ENCODE measurements at regions not wholly inside any gene's neighbourhood (a gene's known extent, or its start where the extent isn't known, plus 50 kb on each side); places are given as distances from the start of the nearest gene placed in this dataset.

DNA sequence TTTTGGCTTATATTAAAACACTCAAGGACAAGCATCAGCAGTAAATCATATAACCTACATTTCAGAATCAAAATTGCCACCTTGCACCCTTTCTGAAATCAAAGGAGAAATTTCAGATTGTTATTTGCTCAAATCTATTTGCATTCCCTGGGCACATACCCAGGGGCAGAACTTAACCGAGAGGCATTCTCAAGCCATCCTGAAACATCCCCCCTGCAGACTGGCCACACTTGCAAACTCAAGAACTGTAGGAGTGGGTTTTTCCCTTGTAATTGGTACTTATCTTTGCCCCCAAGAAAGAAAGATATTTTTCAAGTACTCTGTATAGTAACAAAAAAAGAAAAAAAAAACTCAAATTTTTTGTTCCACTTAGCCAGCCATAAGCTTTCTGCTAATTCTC is 213.6 kb upstream of the ESRRG start:
- TF ChIP-seq, protein P1, sequence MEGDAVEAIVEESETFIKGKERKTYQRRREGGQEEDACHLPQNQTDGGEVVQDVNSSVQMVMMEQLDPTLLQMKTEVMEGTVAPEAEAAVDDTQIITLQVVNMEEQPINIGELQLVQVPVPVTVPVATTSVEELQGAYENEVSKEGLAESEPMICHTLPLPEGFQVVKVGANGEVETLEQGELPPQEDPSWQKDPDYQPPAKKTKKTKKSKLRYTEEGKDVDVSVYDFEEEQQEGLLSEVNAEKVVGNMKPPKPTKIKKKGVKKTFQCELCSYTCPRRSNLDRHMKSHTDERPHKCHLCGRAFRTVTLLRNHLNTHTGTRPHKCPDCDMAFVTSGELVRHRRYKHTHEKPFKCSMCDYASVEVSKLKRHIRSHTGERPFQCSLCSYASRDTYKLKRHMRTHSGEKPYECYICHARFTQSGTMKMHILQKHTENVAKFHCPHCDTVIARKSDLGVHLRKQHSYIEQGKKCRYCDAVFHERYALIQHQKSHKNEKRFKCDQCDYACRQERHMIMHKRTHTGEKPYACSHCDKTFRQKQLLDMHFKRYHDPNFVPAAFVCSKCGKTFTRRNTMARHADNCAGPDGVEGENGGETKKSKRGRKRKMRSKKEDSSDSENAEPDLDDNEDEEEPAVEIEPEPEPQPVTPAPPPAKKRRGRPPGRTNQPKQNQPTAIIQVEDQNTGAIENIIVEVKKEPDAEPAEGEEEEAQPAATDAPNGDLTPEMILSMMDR (IDR thresholded peaks at IDR 0.05), result no peak
- no peak for TF ChIP-seq POLR2A (IDR thresholded peaks at IDR 0.05)
